ENCODE measurements at regions not wholly inside any gene's neighbourhood (a gene's known extent, or its start where the extent isn't known, plus 50 kb on each side); places are given as distances from the start of the nearest gene placed in this dataset.

DNA sequence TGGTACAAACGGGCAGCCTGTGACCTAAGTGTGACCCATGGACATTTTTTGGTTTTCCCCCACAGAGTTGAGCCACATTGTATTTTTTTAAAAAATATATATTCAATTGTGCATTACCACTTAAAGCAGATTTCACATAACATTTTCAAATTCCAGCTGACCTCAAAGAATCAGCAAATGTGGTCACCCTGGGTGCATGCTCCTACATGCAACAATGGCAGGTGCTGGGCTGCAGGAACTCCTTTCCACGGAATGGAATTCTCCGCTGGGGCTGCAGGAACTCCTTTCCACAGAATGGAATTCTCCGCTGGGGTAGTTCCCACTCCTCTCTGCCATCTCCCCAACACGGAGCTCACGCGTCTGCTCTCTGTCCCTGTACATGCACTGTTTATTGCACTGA, 68.7 kb downstream of the MAP10 start:
- TF ChIP-seq BHLHE40 (IDR thresholded peaks at IDR 0.05; ENCODE audit: borderline replicate concordance) (no peak), ZNF384 (IDR thresholded peaks at IDR 0.05) (no peak), FOXM1 (IDR thresholded peaks at IDR 0.05; ENCODE audit: borderline replicate concordance) (no peak), SP1 (IDR thresholded peaks at IDR 0.05) (no peak), TARDBP (IDR thresholded peaks at IDR 0.05) (no peak)
- TF ChIP-seq, protein P1, sequence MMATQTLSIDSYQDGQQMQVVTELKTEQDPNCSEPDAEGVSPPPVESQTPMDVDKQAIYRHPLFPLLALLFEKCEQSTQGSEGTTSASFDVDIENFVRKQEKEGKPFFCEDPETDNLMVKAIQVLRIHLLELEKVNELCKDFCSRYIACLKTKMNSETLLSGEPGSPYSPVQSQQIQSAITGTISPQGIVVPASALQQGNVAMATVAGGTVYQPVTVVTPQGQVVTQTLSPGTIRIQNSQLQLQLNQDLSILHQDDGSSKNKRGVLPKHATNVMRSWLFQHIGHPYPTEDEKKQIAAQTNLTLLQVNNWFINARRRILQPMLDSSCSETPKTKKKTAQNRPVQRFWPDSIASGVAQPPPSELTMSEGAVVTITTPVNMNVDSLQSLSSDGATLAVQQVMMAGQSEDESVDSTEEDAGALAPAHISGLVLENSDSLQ (IDR thresholded peaks at IDR 0.05), result no peak
